GM18868 (cell line): ENCODE measurements at regions not wholly inside any gene's neighbourhood (a gene's known extent, or its start where the extent isn't known, plus 50 kb on each side); places are given as distances from the start of the nearest gene placed in this dataset.

ENCODE experiments used
- ATAC-seq: cut with Tn5 transposase; IDR thresholded peaks from one replicate; pipeline ENCODE4 v1.9.1; 2021; ENCODE audit warnings: mild to moderate bottlenecking, moderate library complexity; ENCODE audit not compliant: unreplicated experiment

- ATAC-seq: no peak
These were observed 220.7 kb downstream of the HLX start for GRCh38 chr1:221099747-221100595.

GRCh38 chr1:221100611-221101010, 221.4 kb downstream of the HLX start:
- no peak for ATAC-seq

GRCh38 chr1:221101807-221102605, 222.8 kb downstream of the HLX start:
- ATAC-seq: no peak

GRCh38 chr1:221104596-221104995, 225.4 kb downstream of the HLX start:
- no peak for ATAC-seq

GRCh38 chr1:221105578-221105977, 226.3 kb downstream of the HLX start:
- ATAC-seq: no peak

- no peak for ATAC-seq
These were observed 227.4 kb downstream of the HLX start for GRCh38 chr1:221106616-221107015.

- ATAC-seq: no peak
These were observed 230.7 kb downstream of the HLX start for GRCh38 chr1:221109930-221110329.

- ATAC-seq: no peak
These were observed 237.9 kb downstream of the HLX start for GRCh38 chr1:221117133-221117532.

GRCh38 chr1:221117548-221117951, 238.3 kb downstream of the HLX start:
- no peak for ATAC-seq

- ATAC-seq: no peak
These were observed 239.1 kb downstream of the HLX start for GRCh38 chr1:221118176-221118937.

- ATAC-seq: no peak
These were observed 239.7 kb downstream of the HLX start for GRCh38 chr1:221118938-221119320.

GRCh38 chr1:221122501-221122900, 243.3 kb downstream of the HLX start:
- ATAC-seq: no peak

GRCh38 chr1:221125976-221126375, 246.7 kb downstream of the HLX start:
- no peak for ATAC-seq

GRCh38 chr1:221137666-221138065, 258.4 kb downstream of the HLX start:
- no peak for ATAC-seq

- no peak for ATAC-seq
These were observed 259.3 kb downstream of the HLX start for GRCh38 chr1:221138516-221138915.

- ATAC-seq: no peak
These were observed 260.7 kb downstream of the HLX start for GRCh38 chr1:221139991-221140390.

GRCh38 chr1:221141096-221141495, 261.9 kb downstream of the HLX start:
- no peak for ATAC-seq

GRCh38 chr1:221141606-221142285, 262.5 kb downstream of the HLX start:
- ATAC-seq: no peak

- no peak for ATAC-seq
These were observed 269.4 kb downstream of the HLX start for GRCh38 chr1:221148660-221149059.

GRCh38 chr1:221149111-221149510, 269.9 kb downstream of the HLX start:
- no peak for ATAC-seq

- ATAC-seq: no peak
These were observed 270.4 kb downstream of the HLX start for GRCh38 chr1:221149555-221150075.
